ENCODE measurements at regions not wholly inside any gene's neighbourhood (a gene's known extent, or its start where the extent isn't known, plus 50 kb on each side); places are given as distances from the start of the nearest gene placed in this dataset.

- DNase-seq (ENCODE audit: low read depth) = no peak
- Histone ChIP-seq H3K4me3 (ENCODE audit: low read depth, low read length) (no peak overlapping the region), H3K27me3 (ENCODE audit: control insufficient read depth, insufficient read depth, low read length) (no peaks in the 10 kb centered on the region), H3K36me3 (ENCODE audit: control insufficient read depth, insufficient read depth, low read length) (no peaks in the 10 kb centered on the region)
- ChIA-PET POLR2A (no interaction called here), CTCF (no interaction called here)
- no peak for TF ChIP-seq CTCF (IDR thresholded peaks at IDR 0.05; ENCODE audit: insufficient read depth, low read depth, low read length)
Observed at GRCh38 chr11:82653752-82654151, 79.9 kb downstream of the FAM181B start.

- H3K4me3 ChIP-seq (ENCODE audit: low read depth, low read length) = no peak overlapping the region
- POLR2A ChIA-PET = no interaction called here
- DNase-seq (ENCODE audit: low read depth) = no peak
Observed at GRCh38 chr11:82639251-82639650, 94.4 kb downstream of the FAM181B start.

GRCh38 chr11:82636615-82637014 lies 97.0 kb downstream of the FAM181B start:
- CTCF ChIA-PET = no interaction called here
- no peak for DNase-seq (ENCODE audit: low read depth)
- no peak for TF ChIP-seq CTCF (IDR thresholded peaks at IDR 0.05; ENCODE audit: insufficient read depth, low read depth, low read length)
- Histone ChIP-seq H3K36me3 (ENCODE audit: control insufficient read depth, insufficient read depth, low read length) (no peaks in the 10 kb centered on the region), H3K4me3 (ENCODE audit: low read depth, low read length) (no peak overlapping the region), H3K27me3 (ENCODE audit: control insufficient read depth, insufficient read depth, low read length) (no peaks in the 10 kb centered on the region)
- POLR2A ChIA-PET = no interaction called here

More at GRCh38 chr11:82639251-82639650, 94.4 kb downstream of the FAM181B start:
- Histone ChIP-seq H3K27me3 (ENCODE audit: control insufficient read depth, insufficient read depth, low read length) (no peaks in the 10 kb centered on the region), H3K36me3 (ENCODE audit: control insufficient read depth, insufficient read depth, low read length) (no peaks in the 10 kb centered on the region)
- CTCF ChIA-PET = no interaction called here
- no peak for TF ChIP-seq CTCF (IDR thresholded peaks at IDR 0.05; ENCODE audit: insufficient read depth, low read depth, low read length)

- no peaks in the 10 kb centered on the region for H3K36me3 ChIP-seq (ENCODE audit: control insufficient read depth, insufficient read depth, low read length)
- no peak for TF ChIP-seq CTCF (IDR thresholded peaks at IDR 0.05; ENCODE audit: insufficient read depth, low read depth, low read length)
- no peaks in the 10 kb centered on the region for H3K27me3 ChIP-seq (ENCODE audit: control insufficient read depth, insufficient read depth, low read length)
- ChIA-PET CTCF (no interaction called here), POLR2A (no interaction called here)
- no peak overlapping the region for H3K4me3 ChIP-seq (ENCODE audit: low read depth, low read length)
- no peak for DNase-seq (ENCODE audit: low read depth)
Observed at GRCh38 chr11:82634091-82634490, 99.6 kb downstream of the FAM181B start.

GRCh38 chr11:82631722-82632630 lies 101.7 kb downstream of the FAM181B start:
- CTCF ChIA-PET = no interaction called here
- Histone ChIP-seq H3K27me3 (ENCODE audit: control insufficient read depth, insufficient read depth, low read length) (no peaks in the 10 kb centered on the region), H3K36me3 (ENCODE audit: control insufficient read depth, insufficient read depth, low read length) (no peaks in the 10 kb centered on the region), H3K4me3 (ENCODE audit: low read depth, low read length) (no peak overlapping the region)
- no peak for TF ChIP-seq CTCF (IDR thresholded peaks at IDR 0.05; ENCODE audit: insufficient read depth, low read depth, low read length)
- DNase-seq (ENCODE audit: low read depth) = no peak
- POLR2A ChIA-PET = no interaction called here
